ENCODE measurements at regions not wholly inside any gene's neighbourhood (a gene's known extent, or its start where the extent isn't known, plus 50 kb on each side); places are given as distances from the start of the nearest gene placed in this dataset.

DNA sequence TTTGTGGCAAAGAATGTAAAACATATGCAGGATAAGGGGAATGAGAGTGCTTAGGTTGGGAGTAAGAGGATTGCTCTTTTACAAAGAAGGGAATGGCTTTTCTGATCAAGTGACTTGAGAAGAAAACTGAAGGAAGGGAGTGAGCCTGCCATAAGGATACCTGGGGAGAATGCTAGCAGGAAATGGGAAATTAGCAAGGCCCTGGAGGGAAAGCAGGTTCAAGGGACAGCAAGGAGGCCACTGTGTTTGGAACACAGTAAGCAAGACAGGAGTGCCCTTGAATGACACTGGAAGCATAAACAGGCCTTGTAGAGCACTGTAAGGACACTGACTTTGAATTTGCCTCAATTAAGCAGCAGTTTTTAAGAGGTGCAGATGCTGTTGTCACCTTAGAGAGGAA lies 1069.9 kb downstream of the DNAJB9 start:
- TF ChIP-seq EZH2phosphoT487 (IDR thresholded peaks at IDR 0.05; ENCODE audit: insufficient read depth, low read depth), result no peak
- no peak for TF ChIP-seq EZH2 (IDR thresholded peaks at IDR 0.05; ENCODE audit: insufficient read depth, poor library complexity, severe bottlenecking)
